ENCODE measurements at regions not wholly inside any gene's neighbourhood (a gene's known extent, or its start where the extent isn't known, plus 50 kb on each side); places are given as distances from the start of the nearest gene placed in this dataset.

GRCh38 chr12:92075425-92075914 lies 70.2 kb downstream of the BTG1 start:
- Histone ChIP-seq H3K4me1 (peaks cover 0 to 6% (median 2%) of the 10 kb centered on the region in 4 donors), H3K4me3 (no peak overlapping the region), H3K27ac (no peak overlapping the region), H3K36me3 (no peaks in the 10 kb centered on the region), H3K27me3 (no peaks in the 10 kb centered on the region), H3K9me3 (no peaks in the 10 kb centered on the region)
- no peak for DNase-seq
- ATAC-seq = no peak
- WGBS (ENCODE audit: insufficient coverage, low coverage, low lambda C conversion rate, missing lambda C conversion rate) = 79% methylated on average over 2 of the region's 2 CpGs
- TF ChIP-seq CTCF (IDR thresholded peaks at IDR 0.05) (no peak), POLR2A (IDR thresholded peaks at IDR 0.05) (no peak)
- intact Hi-C loops (cut with DNase I) = no loop called here

- intact Hi-C loops (cut with DNase I) = no loop called here
- ATAC-seq = no peak
- 68% methylated on average over 2 of the region's 2 CpGs for WGBS (ENCODE audit: insufficient coverage, low coverage, low lambda C conversion rate, missing lambda C conversion rate)
Measured at GRCh38 chr12:92074889-92075288, 70.8 kb downstream of the BTG1 start.

GRCh38 chr12:92073094-92073493 lies 72.6 kb downstream of the BTG1 start:
- Histone ChIP-seq H3K9me3 (no peaks in the 10 kb centered on the region), H3K27me3 (no peaks in the 10 kb centered on the region)
- 88% methylated on average over 1 of the region's 2 CpGs for WGBS (ENCODE audit: insufficient coverage, low coverage, low lambda C conversion rate, missing lambda C conversion rate)

More at GRCh38 chr12:92074889-92075288, 70.8 kb downstream of the BTG1 start:
- Histone ChIP-seq H3K27ac (no peak overlapping the region), H3K27me3 (no peaks in the 10 kb centered on the region), H3K4me1 (peaks cover 0 to 12% (median 3%) of the 10 kb centered on the region in 4 donors), H3K4me3 (no peak overlapping the region), H3K9me3 (no peaks in the 10 kb centered on the region), H3K36me3 (no peaks in the 10 kb centered on the region)
- TF ChIP-seq POLR2A (IDR thresholded peaks at IDR 0.05) (no peak), CTCF (IDR thresholded peaks at IDR 0.05) (no peak)
- DNase-seq = no peak

GRCh38 chr12:92072112-92072511 lies 73.5 kb downstream of the BTG1 start:
- H3K36me3 ChIP-seq = no peaks in the 10 kb centered on the region
- no peaks in the 10 kb centered on the region for H3K27me3 ChIP-seq
- TF ChIP-seq CTCF (IDR thresholded peaks at IDR 0.05) = no peak
- 100% methylated on average over 1 of the region's 1 CpG for WGBS (ENCODE audit: insufficient coverage, low coverage, low lambda C conversion rate, missing lambda C conversion rate)
- no peaks in the 10 kb centered on the region for H3K9me3 ChIP-seq
- DNase-seq (no peak), ATAC-seq (no peak)
- intact Hi-C loops (cut with DNase I) = no loop called here
- peaks cover 0 to 31% (median 13%) of the 10 kb centered on the region in 4 donors for H3K4me1 ChIP-seq
- H3K4me3 ChIP-seq = no peak overlapping the region
- H3K27ac ChIP-seq = no peak overlapping the region

More at GRCh38 chr12:92073094-92073493, 72.6 kb downstream of the BTG1 start:
- TF ChIP-seq CTCF (IDR thresholded peaks at IDR 0.05) (no peak), POLR2A (IDR thresholded peaks at IDR 0.05) (no peak)
- DNase-seq (no peak), ATAC-seq (no peak)
- peaks cover 0 to 30% (median 12%) of the 10 kb centered on the region in 4 donors for H3K4me1 ChIP-seq
- intact Hi-C loops (cut with DNase I) = no loop called here
- no peak overlapping the region for H3K27ac ChIP-seq
- no peak overlapping the region for H3K4me3 ChIP-seq
- no peaks in the 10 kb centered on the region for H3K36me3 ChIP-seq

All from right lobe of liver (tissue), 6 donors.